Lower lobe of right lung (tissue), 2 donors: ENCODE measurements at regions not wholly inside any gene's neighbourhood (a gene's known extent, or its start where the extent isn't known, plus 50 kb on each side); places are given as distances from the start of the nearest gene placed in this dataset.
A peak's percentile ranks its signal among the peaks of the same experiment; 100 is the strongest.

Source experiments
- ATAC-seq, 2 donors: fragments of 200-7000 bp; cut with Tn5 transposase; one replicate each; pipeline ENCODE4 v1.9.1; 2020 to 2022; ENCODE audit warnings: mild to moderate bottlenecking in 2 of 2, moderate library complexity in 2 of 2
- DNase-seq: peaks from one replicate; pipeline ENCODE4 v3.0.0-alpha.2; 2020
- H3K27ac ChIP-seq: fragments of 200-600 bp; one replicate; pipeline ENCODE4 v1.8.0; 2022
- H3K27me3 ChIP-seq: fragments of 200-600 bp; one replicate; pipeline ENCODE4 v1.8.0; 2022; ENCODE audit warnings: low read depth
- H3K36me3 ChIP-seq: fragments of 200-600 bp; one replicate; pipeline ENCODE4 v1.8.0; 2022; ENCODE audit warnings: mild to moderate bottlenecking
- H3K4me1 ChIP-seq: fragments of 200-600 bp; one replicate; pipeline ENCODE4 v1.8.0; 2022
- H3K4me3 ChIP-seq: fragments of 200-600 bp; one replicate; pipeline ENCODE4 v1.8.0; 2022; ENCODE audit warnings: mild to moderate bottlenecking
- H3K9me3 ChIP-seq: fragments of 200-600 bp; one replicate; pipeline ENCODE4 v1.8.0; 2022
- intact Hi-C: fragments of 100-400 bp; cut with DNase I; formaldehyde crosslinking; loops from one replicate; pipeline ENCODE4 v1.11.0; 2022
- TF ChIP-seq, protein P1 (sequence below): fragments of 200-600 bp; IDR thresholded peaks from one replicate; pipeline ENCODE4 v1.8.0; 2022; ENCODE audit warnings: antibody characterized with exemption, mild to moderate bottlenecking
- donor health status: DM: no; HTN: yes; CAD: no; lungs with severe emphysema.

DNA sequence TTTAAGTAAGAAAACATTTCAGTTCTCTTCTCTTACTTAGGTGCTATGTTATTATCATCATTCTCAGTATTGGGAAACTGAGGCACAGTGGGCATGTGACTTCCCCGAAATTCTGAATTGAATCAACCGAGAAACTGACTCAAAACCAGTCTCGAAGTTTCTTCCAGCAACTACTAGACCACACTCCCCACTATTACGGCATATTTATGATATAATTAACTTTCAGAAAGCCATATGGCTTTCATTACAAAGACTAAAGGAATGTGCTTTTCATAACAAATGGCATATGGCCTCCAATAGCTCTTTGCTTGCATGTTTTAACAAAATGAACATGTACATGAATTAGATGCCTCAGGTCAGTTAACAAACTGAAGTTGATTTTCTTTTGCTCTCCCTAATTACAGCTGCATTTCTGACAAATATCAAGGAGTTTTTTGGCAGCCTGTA is 182.9 kb upstream of the SLC38A2 start:
- DNase-seq (no peak), ATAC-seq (no peak)
- Histone ChIP-seq H3K4me1 (no peaks in the 10 kb centered on the region), H3K9me3 (no peaks in the 10 kb centered on the region), H3K27me3 (no peaks in the 10 kb centered on the region), H3K36me3 (no peaks in the 10 kb centered on the region), H3K27ac (peak overlapping the region; percentile 8), H3K4me3 (no peak overlapping the region)
- TF ChIP-seq, protein P1, sequence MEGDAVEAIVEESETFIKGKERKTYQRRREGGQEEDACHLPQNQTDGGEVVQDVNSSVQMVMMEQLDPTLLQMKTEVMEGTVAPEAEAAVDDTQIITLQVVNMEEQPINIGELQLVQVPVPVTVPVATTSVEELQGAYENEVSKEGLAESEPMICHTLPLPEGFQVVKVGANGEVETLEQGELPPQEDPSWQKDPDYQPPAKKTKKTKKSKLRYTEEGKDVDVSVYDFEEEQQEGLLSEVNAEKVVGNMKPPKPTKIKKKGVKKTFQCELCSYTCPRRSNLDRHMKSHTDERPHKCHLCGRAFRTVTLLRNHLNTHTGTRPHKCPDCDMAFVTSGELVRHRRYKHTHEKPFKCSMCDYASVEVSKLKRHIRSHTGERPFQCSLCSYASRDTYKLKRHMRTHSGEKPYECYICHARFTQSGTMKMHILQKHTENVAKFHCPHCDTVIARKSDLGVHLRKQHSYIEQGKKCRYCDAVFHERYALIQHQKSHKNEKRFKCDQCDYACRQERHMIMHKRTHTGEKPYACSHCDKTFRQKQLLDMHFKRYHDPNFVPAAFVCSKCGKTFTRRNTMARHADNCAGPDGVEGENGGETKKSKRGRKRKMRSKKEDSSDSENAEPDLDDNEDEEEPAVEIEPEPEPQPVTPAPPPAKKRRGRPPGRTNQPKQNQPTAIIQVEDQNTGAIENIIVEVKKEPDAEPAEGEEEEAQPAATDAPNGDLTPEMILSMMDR: no peak
- intact Hi-C loops: no loop called here

DNA sequence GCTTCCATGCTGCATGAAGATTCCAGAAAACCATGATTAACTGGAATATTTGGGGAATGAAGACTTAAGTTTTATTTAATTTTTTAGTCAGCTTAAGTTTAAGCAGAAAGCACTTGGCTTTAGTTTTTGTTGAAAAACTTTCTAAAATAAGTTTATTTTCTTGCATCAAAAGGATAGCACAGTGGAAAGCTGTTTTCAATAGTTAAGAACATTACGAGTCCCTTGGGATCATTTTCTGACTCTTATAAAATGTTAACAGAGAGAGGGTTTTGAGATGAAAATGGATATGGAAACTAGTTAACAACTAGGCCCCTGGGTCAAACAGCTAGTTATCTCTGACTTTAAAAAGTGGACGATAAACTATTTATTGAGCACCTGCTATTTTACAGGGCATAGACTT is 181.9 kb upstream of the SLC38A2 start:
- Histone ChIP-seq H3K4me1 (no peaks in the 10 kb centered on the region), H3K4me3 (no peak overlapping the region), H3K27ac (no peak overlapping the region), H3K9me3 (no peaks in the 10 kb centered on the region), H3K27me3 (no peaks in the 10 kb centered on the region), H3K36me3 (no peaks in the 10 kb centered on the region)
- intact Hi-C loops: no loop called here
- TF ChIP-seq, protein P1: no peak
- ATAC-seq (no peak), DNase-seq (no peak)

DNA sequence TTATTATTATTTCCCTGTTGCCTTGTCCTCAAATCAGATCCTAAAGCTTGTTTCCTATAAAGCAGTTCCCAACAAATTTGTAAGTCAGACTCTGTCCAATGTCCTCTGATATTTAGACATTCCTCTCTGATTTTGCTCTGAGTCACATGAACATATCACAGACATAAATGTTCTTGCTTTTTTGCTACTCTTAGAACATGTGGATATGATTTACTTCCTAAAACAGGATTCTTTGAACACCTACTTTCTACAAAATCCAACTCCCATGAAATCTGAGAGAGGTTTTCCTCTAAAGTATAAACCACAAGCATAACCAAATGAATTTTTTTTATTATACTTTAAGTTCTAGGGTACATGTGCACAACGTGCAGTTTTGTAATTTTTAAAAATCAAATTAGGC is 181.3 kb upstream of the SLC38A2 start:
- Histone ChIP-seq H3K4me1 (no peaks in the 10 kb centered on the region), H3K27me3 (no peaks in the 10 kb centered on the region), H3K9me3 (no peaks in the 10 kb centered on the region), H3K36me3 (no peaks in the 10 kb centered on the region), H3K27ac (no peak overlapping the region), H3K4me3 (no peak overlapping the region)
- DNase-seq: no peak
- intact Hi-C loops: no loop called here
- no peak for ATAC-seq
- TF ChIP-seq, protein P1: no peak

DNA sequence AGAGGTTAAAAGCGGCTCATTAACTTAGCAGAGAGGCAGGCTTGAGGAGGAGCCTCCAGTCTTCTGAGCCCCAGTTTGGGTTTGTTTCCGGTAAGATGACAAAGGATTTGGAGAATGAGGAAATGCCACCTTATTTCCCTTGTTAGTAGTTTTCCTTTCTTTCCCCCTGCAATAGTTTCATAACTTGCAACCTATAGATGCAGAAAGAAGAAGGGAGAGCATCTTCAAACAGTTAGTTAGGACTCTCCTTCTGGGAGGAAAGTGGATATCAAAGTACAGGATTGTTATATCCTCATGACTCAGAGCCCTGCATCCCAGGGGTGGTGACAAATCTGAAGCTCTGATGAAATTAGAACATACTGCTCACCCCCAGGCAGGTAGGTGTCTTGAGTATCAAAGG is 180.7 kb upstream of the SLC38A2 start:
- intact Hi-C loops: no loop called here
- TF ChIP-seq, protein P1: no peak

DNA sequence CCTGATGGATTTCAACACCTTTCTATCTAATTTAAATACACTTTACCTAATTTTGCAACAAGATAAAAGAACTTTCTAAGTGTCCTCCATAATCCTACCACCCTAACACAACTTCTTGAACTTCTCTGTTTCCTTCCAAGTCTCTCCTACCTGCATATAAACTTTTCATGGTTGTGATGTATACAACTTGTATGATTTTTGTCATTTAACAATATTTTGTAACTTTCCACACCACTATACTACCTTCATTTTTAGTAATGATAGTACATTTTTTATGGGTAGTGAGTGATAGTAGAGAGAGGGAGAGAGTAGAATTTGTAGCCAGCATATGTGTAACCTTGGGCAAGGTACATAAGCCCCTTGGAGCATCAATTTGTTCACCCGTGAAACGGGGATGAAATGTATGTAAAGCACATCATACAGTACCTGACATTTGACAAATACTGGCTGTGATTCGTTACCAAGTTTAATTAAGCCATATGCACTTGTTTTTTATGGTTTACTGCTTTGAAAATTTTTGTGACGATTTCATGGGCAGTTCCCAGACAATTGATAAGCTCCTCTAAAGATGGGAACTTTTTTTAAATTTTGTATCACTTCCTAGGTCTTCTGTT is 177.8 kb upstream of the SLC38A2 start:
- Histone ChIP-seq H3K4me1 (no peaks in the 10 kb centered on the region), H3K9me3 (no peaks in the 10 kb centered on the region), H3K27ac (no peak overlapping the region), H3K27me3 (no peaks in the 10 kb centered on the region), H3K4me3 (no peak overlapping the region), H3K36me3 (no peaks in the 10 kb centered on the region)
- ATAC-seq (no peak), DNase-seq (no peak)
- TF ChIP-seq, protein P1: no peak
- intact Hi-C loops: no loop called here

More for the DNA sequence above, 180.7 kb upstream of the SLC38A2 start:
- Histone ChIP-seq H3K27ac (no peak overlapping the region), H3K9me3 (no peaks in the 10 kb centered on the region), H3K4me3 (no peak overlapping the region), H3K4me1 (no peaks in the 10 kb centered on the region), H3K36me3 (no peaks in the 10 kb centered on the region), H3K27me3 (no peaks in the 10 kb centered on the region)
- no peak for ATAC-seq
- no peak for DNase-seq
